ENCODE measurements at regions not wholly inside any gene's neighbourhood (a gene's known extent, or its start where the extent isn't known, plus 50 kb on each side); places are given as distances from the start of the nearest gene placed in this dataset.

DNA sequence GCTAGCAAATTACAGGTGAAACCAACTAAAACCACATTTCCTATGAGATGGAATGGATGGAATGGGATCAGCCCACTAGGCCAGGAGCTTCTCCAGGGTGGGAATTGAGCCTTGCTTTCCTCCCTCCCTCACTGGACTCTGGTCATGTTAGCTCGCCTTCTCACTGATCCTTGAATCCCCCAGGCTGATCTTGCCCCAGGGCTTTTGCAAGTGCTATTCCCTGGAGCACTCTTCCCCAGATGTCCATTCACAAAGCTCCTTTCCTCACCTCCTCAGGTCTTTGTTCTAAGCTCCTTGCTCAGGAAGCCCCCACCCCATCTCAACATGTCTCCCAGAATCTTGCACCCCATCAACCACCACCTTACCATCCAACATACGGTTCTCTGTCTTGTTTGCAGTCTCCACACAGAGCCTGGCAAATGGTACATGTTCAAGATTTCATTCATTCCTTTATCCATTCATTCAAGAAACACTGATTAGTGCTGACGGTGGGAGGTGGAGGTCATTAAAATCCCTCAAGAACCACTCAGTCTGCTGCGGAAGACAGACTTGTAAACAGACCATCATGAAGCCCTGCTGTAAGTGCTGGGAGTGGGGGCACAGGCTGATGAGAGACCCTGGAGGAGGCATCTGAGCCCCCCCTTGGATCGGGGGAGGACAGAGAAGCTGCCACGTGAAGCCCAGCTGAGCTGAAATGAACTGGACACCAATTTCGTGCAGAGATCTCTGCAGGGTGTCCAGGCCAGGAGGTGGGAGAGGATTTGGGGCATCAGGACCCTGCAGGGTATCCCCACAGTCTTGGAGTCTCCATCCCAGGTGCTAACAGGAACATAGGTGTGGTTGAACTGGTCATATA, 141.7 kb downstream of the BARX1 start:
- Histone ChIP-seq H2AFZ (ENCODE audit: insufficient read depth, low read depth, low read length, poor library complexity, severe bottlenecking) (no peak overlapping the region), H3K27me3 (replicated peaks in 1 of 4; ENCODE audit: control extremely low read depth in 1 of 4, control insufficient read depth in 3 of 4, insufficient read depth in 4 of 4, low read length in 3 of 4) (peaks cover 0 to 6% (median 0%) of the 10 kb centered on the region in 4 experiments), H3K27ac (ENCODE audit: low read length in 2 of 2) (no peak overlapping the region), H3K9me3 (ENCODE audit: control extremely low read depth in 1 of 3, control insufficient read depth in 2 of 3, insufficient read depth in 1 of 3, low read length in 2 of 3) (peaks cover 0 to 5% (median 0%) of the 10 kb centered on the region in 3 donors), H3K9ac (ENCODE audit: low read length) (no peak overlapping the region), H3K4me3 (ENCODE audit: control extremely low read depth in 1 of 5, extremely low read depth in 1 of 5, insufficient read depth in 1 of 5, low read depth in 2 of 5, low read length in 4 of 5) (no peak overlapping the region), H3K4me2 (replicated peaks; ENCODE audit: low read depth, low read length, poor library complexity, severe bottlenecking) (no peak overlapping the region), H4K20me1 (ENCODE audit: control insufficient read depth, insufficient read depth, low read length, poor library complexity, severe bottlenecking) (no peaks in the 10 kb centered on the region), H3K4me1 (ENCODE audit: control insufficient read depth in 2 of 2, insufficient read depth in 2 of 2, low read length in 2 of 2) (no peaks in the 10 kb centered on the region), H3K36me3 (replicated peaks in 1 of 2; ENCODE audit: control extremely low read depth in 1 of 2, control insufficient read depth in 1 of 2, extremely low read depth in 1 of 2, insufficient read depth in 2 of 2, low read length in 1 of 2) (no peaks in the 10 kb centered on the region), H3K79me2 (ENCODE audit: control insufficient read depth, insufficient read depth, low read length) (no peaks in the 10 kb centered on the region)
- 68% methylated on average over 4 of the region's 7 CpGs for WGBS (ENCODE audit: insufficient coverage)
- ATAC-seq (ENCODE audit: low read depth): no peak
- Mint-ChIP-seq H3K27me3 (peaks cover 31% of the 10 kb centered on the region), H3K4me1 (no peaks in the 10 kb centered on the region), H3K9me3 (ENCODE audit: insufficient read depth) (no peaks in the 10 kb centered on the region), H3K4me3 (no peak overlapping the region), H3K27ac (no peak overlapping the region)
- no peak for DNase-seq
- ChIA-PET CTCF (no interaction called here), POLR2A (no interaction called here)
- no peak for TF ChIP-seq EZH2 (IDR thresholded peaks at IDR 0.05; ENCODE audit: borderline replicate concordance, insufficient read depth, low read depth, low read length, poor library complexity, severe bottlenecking)
- TF ChIP-seq, protein P1, sequence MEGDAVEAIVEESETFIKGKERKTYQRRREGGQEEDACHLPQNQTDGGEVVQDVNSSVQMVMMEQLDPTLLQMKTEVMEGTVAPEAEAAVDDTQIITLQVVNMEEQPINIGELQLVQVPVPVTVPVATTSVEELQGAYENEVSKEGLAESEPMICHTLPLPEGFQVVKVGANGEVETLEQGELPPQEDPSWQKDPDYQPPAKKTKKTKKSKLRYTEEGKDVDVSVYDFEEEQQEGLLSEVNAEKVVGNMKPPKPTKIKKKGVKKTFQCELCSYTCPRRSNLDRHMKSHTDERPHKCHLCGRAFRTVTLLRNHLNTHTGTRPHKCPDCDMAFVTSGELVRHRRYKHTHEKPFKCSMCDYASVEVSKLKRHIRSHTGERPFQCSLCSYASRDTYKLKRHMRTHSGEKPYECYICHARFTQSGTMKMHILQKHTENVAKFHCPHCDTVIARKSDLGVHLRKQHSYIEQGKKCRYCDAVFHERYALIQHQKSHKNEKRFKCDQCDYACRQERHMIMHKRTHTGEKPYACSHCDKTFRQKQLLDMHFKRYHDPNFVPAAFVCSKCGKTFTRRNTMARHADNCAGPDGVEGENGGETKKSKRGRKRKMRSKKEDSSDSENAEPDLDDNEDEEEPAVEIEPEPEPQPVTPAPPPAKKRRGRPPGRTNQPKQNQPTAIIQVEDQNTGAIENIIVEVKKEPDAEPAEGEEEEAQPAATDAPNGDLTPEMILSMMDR (IDR thresholded peaks at IDR 0.05): no peak
- intact Hi-C loops (cut with micrococcal nuclease): no loop called here

GRCh38 chr9:93812410-93812668, 142.8 kb downstream of the BARX1 start:
- Mint-ChIP-seq H3K27ac (no peak overlapping the region), H3K4me1 (no peaks in the 10 kb centered on the region), H3K4me3 (no peak overlapping the region), H3K27me3 (peaks cover 31% of the 10 kb centered on the region), H3K9me3 (ENCODE audit: insufficient read depth) (no peaks in the 10 kb centered on the region)
- no peak for ATAC-seq (ENCODE audit: low read depth)
- Histone ChIP-seq H3K4me2 (replicated peaks; ENCODE audit: low read depth, low read length, poor library complexity, severe bottlenecking) (no peak overlapping the region), H4K20me1 (ENCODE audit: control insufficient read depth, insufficient read depth, low read length, poor library complexity, severe bottlenecking) (no peaks in the 10 kb centered on the region), H3K27me3 (replicated peaks in 1 of 4; ENCODE audit: control extremely low read depth in 1 of 4, control insufficient read depth in 3 of 4, insufficient read depth in 4 of 4, low read length in 3 of 4) (peaks cover 0 to 13% (median 0%) of the 10 kb centered on the region in 4 experiments), H3K9ac (ENCODE audit: low read length) (no peak overlapping the region), H3K27ac (ENCODE audit: low read length in 2 of 2) (no peak overlapping the region), H3K79me2 (ENCODE audit: control insufficient read depth, insufficient read depth, low read length) (no peaks in the 10 kb centered on the region), H3K36me3 (replicated peaks in 1 of 2; ENCODE audit: control extremely low read depth in 1 of 2, control insufficient read depth in 1 of 2, extremely low read depth in 1 of 2, insufficient read depth in 2 of 2, low read length in 1 of 2) (no peaks in the 10 kb centered on the region), H3K4me1 (ENCODE audit: control insufficient read depth in 2 of 2, insufficient read depth in 2 of 2, low read length in 2 of 2) (no peaks in the 10 kb centered on the region), H3K4me3 (ENCODE audit: control extremely low read depth in 1 of 5, extremely low read depth in 1 of 5, insufficient read depth in 1 of 5, low read depth in 2 of 5, low read length in 4 of 5) (no peak overlapping the region), H2AFZ (ENCODE audit: insufficient read depth, low read depth, low read length, poor library complexity, severe bottlenecking) (no peak overlapping the region), H3K9me3 (ENCODE audit: control extremely low read depth in 1 of 3, control insufficient read depth in 2 of 3, insufficient read depth in 1 of 3, low read length in 2 of 3) (peaks cover 0 to 6% (median 0%) of the 10 kb centered on the region in 3 donors)
- CTCF ChIA-PET: no interaction called here
- no CpG with 5 or more reads among the region's 1 CpG for WGBS (ENCODE audit: insufficient coverage)
- TF ChIP-seq EZH2 (IDR thresholded peaks at IDR 0.05; ENCODE audit: borderline replicate concordance, insufficient read depth, low read depth, low read length, poor library complexity, severe bottlenecking): no peak
- TF ChIP-seq, protein P1 (IDR thresholded peaks at IDR 0.05): no peak
- DNase-seq: no peak
- POLR2A ChIA-PET: no interaction called here
- intact Hi-C loops (cut with micrococcal nuclease): no loop called here

Measured in B cell (primary cell).